ENCODE measurements at regions not wholly inside any gene's neighbourhood (a gene's known extent, or its start where the extent isn't known, plus 50 kb on each side); places are given as distances from the start of the nearest gene placed in this dataset.

DNA sequence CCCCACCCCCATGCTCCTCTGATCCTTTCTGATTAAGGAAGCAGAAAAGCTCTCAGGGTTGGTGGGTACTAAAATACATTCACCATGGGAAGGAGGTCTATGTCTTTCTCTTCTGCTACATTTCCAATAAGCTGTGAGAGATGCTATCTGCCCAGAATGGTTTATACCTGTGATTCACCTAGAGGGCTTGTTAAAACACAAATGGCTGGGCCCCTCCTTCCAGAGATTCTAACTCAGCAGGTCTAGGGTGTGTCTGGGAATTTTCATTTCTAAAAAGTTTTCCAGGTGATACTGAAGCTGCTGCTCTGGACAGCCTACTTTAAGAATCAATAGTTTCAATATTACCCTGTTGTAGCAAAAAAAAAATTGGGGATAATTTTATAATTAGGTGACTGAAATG lies 772.2 kb upstream of the ZEB2 start:
- no peak for DNase-seq (ENCODE audit: low read depth, low spot score)
- Histone ChIP-seq H3K4me2 (ENCODE audit: low read length) (no peak overlapping the region), H3K4me1 (ENCODE audit: control insufficient read depth in 1 of 2, insufficient read depth in 2 of 2, low read length in 2 of 2) (no peaks in the 10 kb centered on the region), H3K27me3 (ENCODE audit: insufficient read depth, low read length) (no peaks in the 10 kb centered on the region), H4K20me1 (ENCODE audit: insufficient read depth) (no peaks in the 10 kb centered on the region), H2AFZ (ENCODE audit: low read depth, low read length, poor library complexity, severe bottlenecking) (no peak overlapping the region), H3K36me3 (ENCODE audit: control insufficient read depth in 1 of 2, insufficient read depth in 2 of 2, low read length in 2 of 2) (no peaks in the 10 kb centered on the region), H3K79me2 (ENCODE audit: insufficient read depth, low read length) (no peaks in the 10 kb centered on the region), H3K27ac (ENCODE audit: low read depth, low read length) (no peak overlapping the region), H3K9me2 (ENCODE audit: insufficient read depth) (no peaks in the 10 kb centered on the region), H3K4me3 (replicated peaks in 1 of 2; ENCODE audit: low read depth in 1 of 2, low read length in 2 of 2) (no peak overlapping the region), H3K9me3 (ENCODE audit: control insufficient read depth in 1 of 2, insufficient read depth in 1 of 2, low read depth in 1 of 2, low read length in 2 of 2) (no peaks in the 10 kb centered on the region), H3K9ac (ENCODE audit: low read length) (no peak overlapping the region)
- ChIA-PET RAD21 (ENCODE audit: low non-redundant PET in 1 of 2, low total read pairs in 2 of 2, uncharacterized antibody in 2 of 2, unreplicated experiment in 2 of 2) (no interaction called here), CTCF (interaction anchor here (0.6 kb wide), 1 partner anchor 224 kb away, joined by 3 read pairs; no protein-coding TSS in a partner anchor), POLR2A (no interaction called here)
- intact Hi-C loops (cut with micrococcal nuclease), result no loop called here
- TF ChIP-seq, protein P1, sequence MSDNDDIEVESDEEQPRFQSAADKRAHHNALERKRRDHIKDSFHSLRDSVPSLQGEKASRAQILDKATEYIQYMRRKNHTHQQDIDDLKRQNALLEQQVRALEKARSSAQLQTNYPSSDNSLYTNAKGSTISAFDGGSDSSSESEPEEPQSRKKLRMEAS (IDR thresholded peaks at IDR 0.05), result no peak
- TF ChIP-seq POLR2A (IDR thresholded peaks at IDR 0.05; ENCODE audit: borderline replicate concordance, extremely low read depth, insufficient read depth, insufficient read length) (no peak), RAD21 (IDR thresholded peaks at IDR 0.05; ENCODE audit: low read depth) (no peak), FOSL1 (IDR thresholded peaks at IDR 0.05; ENCODE audit: low read depth) (no peak)
- TF ChIP-seq, protein P2, sequence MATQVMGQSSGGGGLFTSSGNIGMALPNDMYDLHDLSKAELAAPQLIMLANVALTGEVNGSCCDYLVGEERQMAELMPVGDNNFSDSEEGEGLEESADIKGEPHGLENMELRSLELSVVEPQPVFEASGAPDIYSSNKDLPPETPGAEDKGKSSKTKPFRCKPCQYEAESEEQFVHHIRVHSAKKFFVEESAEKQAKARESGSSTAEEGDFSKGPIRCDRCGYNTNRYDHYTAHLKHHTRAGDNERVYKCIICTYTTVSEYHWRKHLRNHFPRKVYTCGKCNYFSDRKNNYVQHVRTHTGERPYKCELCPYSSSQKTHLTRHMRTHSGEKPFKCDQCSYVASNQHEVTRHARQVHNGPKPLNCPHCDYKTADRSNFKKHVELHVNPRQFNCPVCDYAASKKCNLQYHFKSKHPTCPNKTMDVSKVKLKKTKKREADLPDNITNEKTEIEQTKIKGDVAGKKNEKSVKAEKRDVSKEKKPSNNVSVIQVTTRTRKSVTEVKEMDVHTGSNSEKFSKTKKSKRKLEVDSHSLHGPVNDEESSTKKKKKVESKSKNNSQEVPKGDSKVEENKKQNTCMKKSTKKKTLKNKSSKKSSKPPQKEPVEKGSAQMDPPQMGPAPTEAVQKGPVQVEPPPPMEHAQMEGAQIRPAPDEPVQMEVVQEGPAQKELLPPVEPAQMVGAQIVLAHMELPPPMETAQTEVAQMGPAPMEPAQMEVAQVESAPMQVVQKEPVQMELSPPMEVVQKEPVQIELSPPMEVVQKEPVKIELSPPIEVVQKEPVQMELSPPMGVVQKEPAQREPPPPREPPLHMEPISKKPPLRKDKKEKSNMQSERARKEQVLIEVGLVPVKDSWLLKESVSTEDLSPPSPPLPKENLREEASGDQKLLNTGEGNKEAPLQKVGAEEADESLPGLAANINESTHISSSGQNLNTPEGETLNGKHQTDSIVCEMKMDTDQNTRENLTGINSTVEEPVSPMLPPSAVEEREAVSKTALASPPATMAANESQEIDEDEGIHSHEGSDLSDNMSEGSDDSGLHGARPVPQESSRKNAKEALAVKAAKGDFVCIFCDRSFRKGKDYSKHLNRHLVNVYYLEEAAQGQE (IDR thresholded peaks at IDR 0.05; ENCODE audit: low read depth), result no peak
- TF ChIP-seq, protein P3, sequence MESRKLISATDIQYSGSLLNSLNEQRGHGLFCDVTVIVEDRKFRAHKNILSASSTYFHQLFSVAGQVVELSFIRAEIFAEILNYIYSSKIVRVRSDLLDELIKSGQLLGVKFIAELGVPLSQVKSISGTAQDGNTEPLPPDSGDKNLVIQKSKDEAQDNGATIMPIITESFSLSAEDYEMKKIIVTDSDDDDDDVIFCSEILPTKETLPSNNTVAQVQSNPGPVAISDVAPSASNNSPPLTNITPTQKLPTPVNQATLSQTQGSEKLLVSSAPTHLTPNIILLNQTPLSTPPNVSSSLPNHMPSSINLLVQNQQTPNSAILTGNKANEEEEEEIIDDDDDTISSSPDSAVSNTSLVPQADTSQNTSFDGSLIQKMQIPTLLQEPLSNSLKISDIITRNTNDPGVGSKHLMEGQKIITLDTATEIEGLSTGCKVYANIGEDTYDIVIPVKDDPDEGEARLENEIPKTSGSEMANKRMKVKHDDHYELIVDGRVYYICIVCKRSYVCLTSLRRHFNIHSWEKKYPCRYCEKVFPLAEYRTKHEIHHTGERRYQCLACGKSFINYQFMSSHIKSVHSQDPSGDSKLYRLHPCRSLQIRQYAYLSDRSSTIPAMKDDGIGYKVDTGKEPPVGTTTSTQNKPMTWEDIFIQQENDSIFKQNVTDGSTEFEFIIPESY (IDR thresholded peaks at IDR 0.05; ENCODE audit: extremely low read depth, insufficient replicate concordance, low read length), result no peak
- TF ChIP-seq, protein P4, sequence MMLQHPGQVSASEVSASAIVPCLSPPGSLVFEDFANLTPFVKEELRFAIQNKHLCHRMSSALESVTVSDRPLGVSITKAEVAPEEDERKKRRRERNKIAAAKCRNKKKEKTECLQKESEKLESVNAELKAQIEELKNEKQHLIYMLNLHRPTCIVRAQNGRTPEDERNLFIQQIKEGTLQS (IDR thresholded peaks at IDR 0.05), result no peak
- no peak for ATAC-seq
- no TSS peak for BruUV-seq (replicated peaks)
